ENCODE measurements at regions not wholly inside any gene's neighbourhood (a gene's known extent, or its start where the extent isn't known, plus 50 kb on each side); places are given as distances from the start of the nearest gene placed in this dataset.

DNA sequence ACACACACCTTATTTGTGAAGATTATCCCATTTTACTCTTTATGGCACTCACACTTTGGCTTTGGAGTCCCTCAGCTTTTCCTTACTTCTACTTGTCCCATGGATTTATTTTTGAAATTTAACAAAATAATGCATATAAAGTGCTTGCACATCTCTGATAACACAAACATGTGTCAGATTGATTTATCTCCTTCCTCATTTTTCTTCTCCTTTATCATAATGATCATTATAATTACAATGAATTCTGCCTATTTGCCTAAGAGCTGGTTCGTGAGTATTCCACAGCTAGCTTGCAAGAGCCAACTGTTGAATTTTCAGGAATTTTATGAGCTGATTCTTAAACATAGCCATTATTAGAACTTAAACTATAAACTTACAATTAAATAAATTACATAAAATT lies 347.7 kb downstream of the CHSY3 start:
- H3K4me1 ChIP-seq (ENCODE audit: control insufficient read depth, insufficient read depth, low read length, poor library complexity, severe bottlenecking), result no peaks in the 10 kb centered on the region
- no peaks in the 10 kb centered on the region for H3K36me3 ChIP-seq (ENCODE audit: control insufficient read depth, insufficient read depth, low read length)
- H3K4me3 ChIP-seq (ENCODE audit: low read depth, low read length), result no peak overlapping the region
- no peaks in the 10 kb centered on the region for H3K4me1 Mint-ChIP-seq
- H3K27me3 ChIP-seq (ENCODE audit: control insufficient read depth, insufficient read depth, low read length), result no peaks in the 10 kb centered on the region
- H3K36me3 Mint-ChIP-seq, result no peaks in the 10 kb centered on the region
- no peak overlapping the region for H3K4me3 Mint-ChIP-seq
- DNase-seq (no peak), ATAC-seq (ENCODE audit: low read depth in 2 of 2) (no peak)
- no peak overlapping the region for H3K27ac Mint-ChIP-seq
- H3K27me3 Mint-ChIP-seq, result no peaks in the 10 kb centered on the region
- H3K9me3 Mint-ChIP-seq, result peaks cover 3 to 13% (median 5%) of the 10 kb centered on the region in 7 donors
- H3K27ac ChIP-seq (ENCODE audit: insufficient read depth, low read length, poor library complexity, severe bottlenecking), result no peak overlapping the region
- H3K9me3 ChIP-seq (ENCODE audit: control insufficient read depth in 2 of 2, low read length in 2 of 2), result no peaks in the 10 kb centered on the region

DNA sequence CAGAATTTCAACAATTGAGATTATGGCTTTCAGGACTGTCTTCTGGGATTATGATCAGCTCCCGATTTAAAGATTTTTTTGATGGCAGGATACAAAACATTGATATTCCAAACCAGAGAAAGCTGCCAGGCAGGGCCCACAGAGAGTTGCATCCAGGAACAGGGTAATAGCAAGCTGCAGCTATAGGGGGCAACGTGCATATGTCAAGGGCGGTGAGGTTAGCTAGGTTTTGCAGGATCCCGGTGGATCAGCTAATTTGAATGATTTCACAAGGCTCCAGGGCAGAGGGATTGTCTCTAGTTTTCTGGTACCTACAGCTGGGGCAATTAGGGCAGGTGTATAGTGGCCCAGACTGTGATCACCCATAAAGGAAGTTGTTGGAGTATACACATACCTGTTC lies 339.4 kb downstream of the CHSY3 start:
- peaks cover 0 to 3% (median 0%) of the 10 kb centered on the region in 7 donors for H3K9me3 Mint-ChIP-seq
- no peak overlapping the region for H3K27ac Mint-ChIP-seq
- no peak overlapping the region for H3K4me3 ChIP-seq (ENCODE audit: low read depth, low read length)
- no peaks in the 10 kb centered on the region for H3K36me3 ChIP-seq (ENCODE audit: control insufficient read depth, insufficient read depth, low read length)
- H3K4me1 Mint-ChIP-seq, result no peaks in the 10 kb centered on the region
- no peak overlapping the region for H3K27ac ChIP-seq (ENCODE audit: insufficient read depth, low read length, poor library complexity, severe bottlenecking)
- H3K9me3 ChIP-seq (ENCODE audit: control insufficient read depth in 2 of 2, low read length in 2 of 2), result no peaks in the 10 kb centered on the region
- no peaks in the 10 kb centered on the region for H3K27me3 ChIP-seq (ENCODE audit: control insufficient read depth, insufficient read depth, low read length)
- no peak overlapping the region for H3K4me3 Mint-ChIP-seq
- DNase-seq (no peak), ATAC-seq (ENCODE audit: low read depth in 2 of 2) (no peak)
- no peaks in the 10 kb centered on the region for H3K4me1 ChIP-seq (ENCODE audit: control insufficient read depth, insufficient read depth, low read length, poor library complexity, severe bottlenecking)
- no peaks in the 10 kb centered on the region for H3K27me3 Mint-ChIP-seq
- no peaks in the 10 kb centered on the region for H3K36me3 Mint-ChIP-seq

DNA sequence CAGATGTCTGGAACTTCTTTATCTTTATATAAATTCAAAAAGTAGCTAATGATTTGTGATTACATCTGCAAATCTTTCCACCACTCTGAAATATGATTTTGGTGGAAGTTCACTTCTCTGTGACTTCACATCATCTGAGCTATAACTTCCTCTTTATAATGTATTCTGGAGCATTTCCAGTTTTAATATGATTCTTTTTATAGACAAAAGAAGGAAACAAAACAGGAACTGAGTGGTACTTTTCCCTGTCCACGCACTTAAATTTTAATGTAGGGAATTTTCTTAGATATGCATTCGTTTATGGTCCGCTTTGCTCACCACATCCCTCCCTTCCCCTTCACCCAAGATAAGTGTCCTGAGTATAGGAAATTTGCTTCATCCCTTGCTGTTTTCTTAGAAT lies 333.5 kb downstream of the CHSY3 start:
- Histone ChIP-seq H3K9me3 (ENCODE audit: control insufficient read depth in 2 of 2, low read length in 2 of 2) (no peaks in the 10 kb centered on the region), H3K27ac (ENCODE audit: insufficient read depth, low read length, poor library complexity, severe bottlenecking) (no peak overlapping the region), H3K27me3 (ENCODE audit: control insufficient read depth, insufficient read depth, low read length) (no peaks in the 10 kb centered on the region), H3K36me3 (ENCODE audit: control insufficient read depth, insufficient read depth, low read length) (no peaks in the 10 kb centered on the region), H3K4me3 (ENCODE audit: low read depth, low read length) (no peak overlapping the region), H3K4me1 (ENCODE audit: control insufficient read depth, insufficient read depth, low read length, poor library complexity, severe bottlenecking) (no peaks in the 10 kb centered on the region)
- Mint-ChIP-seq H3K4me3 (no peak overlapping the region), H3K4me1 (no peaks in the 10 kb centered on the region), H3K27ac (no peak overlapping the region), H3K36me3 (no peaks in the 10 kb centered on the region), H3K9me3 (peaks cover 0 to 2% (median 1%) of the 10 kb centered on the region in 7 donors), H3K27me3 (no peaks in the 10 kb centered on the region)
- no peak for ATAC-seq (ENCODE audit: low read depth in 2 of 2)
- DNase-seq, result no peak
